HG03175 (cell line): ENCODE measurements at regions not wholly inside any gene's neighbourhood (a gene's known extent, or its start where the extent isn't known, plus 50 kb on each side); places are given as distances from the start of the nearest gene placed in this dataset.

ENCODE experiments used
- ATAC-seq: cut with Tn5 transposase; IDR thresholded peaks from one replicate; pipeline ENCODE4 v1.9.1; 2021; ENCODE audit warnings: mild to moderate bottlenecking, moderate library complexity; ENCODE audit not compliant: unreplicated experiment

GRCh38 chr13:34103854-34104253 lies 285.9 kb downstream of the RFC3 start:
- ATAC-seq, result no peak

GRCh38 chr13:34104853-34105252 lies 286.9 kb downstream of the RFC3 start:
- no peak for ATAC-seq

- ATAC-seq, result no peak
Measured at GRCh38 chr13:34107806-34108205, 289.9 kb downstream of the RFC3 start.

- no peak for ATAC-seq
Measured at GRCh38 chr13:34108410-34108809, 290.5 kb downstream of the RFC3 start.

GRCh38 chr13:34114581-34114980 lies 296.6 kb downstream of the RFC3 start:
- ATAC-seq, result no peak

- ATAC-seq, result no peak
Measured at GRCh38 chr13:34116651-34117050, 298.7 kb downstream of the RFC3 start.

- ATAC-seq, result no peak
Measured at GRCh38 chr13:34124666-34125306, 306.8 kb downstream of the RFC3 start.

- no peak for ATAC-seq
Measured at GRCh38 chr13:34127523-34127922, 309.6 kb downstream of the RFC3 start.

GRCh38 chr13:34128661-34129060 lies 310.7 kb downstream of the RFC3 start:
- ATAC-seq, result no peak

GRCh38 chr13:34129436-34129835 lies 311.5 kb downstream of the RFC3 start:
- no peak for ATAC-seq

- no peak for ATAC-seq
Measured at GRCh38 chr13:34137200-34137599, 319.3 kb downstream of the RFC3 start.

- ATAC-seq, result no peak
Measured at GRCh38 chr13:34139660-34140227, 321.8 kb downstream of the RFC3 start.

- ATAC-seq, result no peak
Measured at GRCh38 chr13:34143637-34144036, 325.7 kb downstream of the RFC3 start.

- ATAC-seq, result no peak
Measured at GRCh38 chr13:34144142-34144541, 326.2 kb downstream of the RFC3 start.

GRCh38 chr13:34145061-34145460 lies 327.1 kb downstream of the RFC3 start:
- no peak for ATAC-seq

- ATAC-seq, result no peak
Measured at GRCh38 chr13:34148359-34148758, 330.4 kb downstream of the RFC3 start.

- no peak for ATAC-seq
Measured at GRCh38 chr13:34151885-34152284, 333.9 kb downstream of the RFC3 start.

GRCh38 chr13:34152409-34152808 lies 334.5 kb downstream of the RFC3 start:
- no peak for ATAC-seq

- ATAC-seq, result no peak
Measured at GRCh38 chr13:34152996-34153395, 335.0 kb downstream of the RFC3 start.

GRCh38 chr13:34153428-34154180 lies 335.7 kb downstream of the RFC3 start:
- ATAC-seq, result no peak

- ATAC-seq, result no peak
Measured at GRCh38 chr13:34155931-34156607, 338.1 kb downstream of the RFC3 start.
